GM18951 (cell line): ENCODE measurements at regions not wholly inside any gene's neighbourhood (a gene's known extent, or its start where the extent isn't known, plus 50 kb on each side); places are given as distances from the start of the nearest gene placed in this dataset.

Source experiments
- POLR2A ChIP-seq: IDR thresholded peaks from 4 replicates; pipeline ENCODE4 v1.6.1; 2011; ENCODE audit warnings: mild to moderate bottlenecking; ENCODE audit not compliant: insufficient read length, insufficient read depth; ENCODE audit errors: extremely low read depth
- in situ Hi-C: fragments of 300-500 bp; cut with MboI; formaldehyde crosslinking; loops from one replicate; pipeline ENCODE4 v1.12.0; 2022; ENCODE audit warnings: low sequenced_read_pairs, mixed read lengths, inconsistent platforms; ENCODE audit not compliant: unreplicated experiment

- in situ Hi-C loops, result no loop called here
Observed at GRCh38 chr4:3818371-3818770, 52.2 kb downstream of the ADRA2C start.

GRCh38 chr4:3819210-3819919 lies 53.2 kb downstream of the ADRA2C start:
- in situ Hi-C loops, result no loop called here
- TF ChIP-seq POLR2A, result no peak

More at GRCh38 chr4:3818371-3818770, 52.2 kb downstream of the ADRA2C start:
- no peak for TF ChIP-seq POLR2A

GRCh38 chr4:3820016-3820805 lies 54.0 kb downstream of the ADRA2C start:
- in situ Hi-C loops, result no loop called here
- no peak for TF ChIP-seq POLR2A

GRCh38 chr4:3820806-3821579 lies 54.8 kb downstream of the ADRA2C start:
- no peak for TF ChIP-seq POLR2A
- in situ Hi-C loops, result no loop called here

- in situ Hi-C loops, result no loop called here
- no peak for TF ChIP-seq POLR2A
Observed at GRCh38 chr4:3821580-3822229, 55.5 kb downstream of the ADRA2C start.

GRCh38 chr4:3822230-3822947 lies 56.2 kb downstream of the ADRA2C start:
- in situ Hi-C loops, result no loop called here
- no peak for TF ChIP-seq POLR2A

GRCh38 chr4:3823496-3824341 lies 57.5 kb downstream of the ADRA2C start:
- in situ Hi-C loops, result no loop called here
- no peak for TF ChIP-seq POLR2A

GRCh38 chr4:3824521-3825270 lies 58.5 kb downstream of the ADRA2C start:
- in situ Hi-C loops, result no loop called here
- TF ChIP-seq POLR2A, result no peak

GRCh38 chr4:3825530-3825929 lies 59.3 kb downstream of the ADRA2C start:
- in situ Hi-C loops, result no loop called here
- no peak for TF ChIP-seq POLR2A

- in situ Hi-C loops, result no loop called here
- TF ChIP-seq POLR2A, result no peak
Observed at GRCh38 chr4:3826247-3827172, 60.3 kb downstream of the ADRA2C start.
